ENCODE measurements at regions not wholly inside any gene's neighbourhood (a gene's known extent, or its start where the extent isn't known, plus 50 kb on each side); places are given as distances from the start of the nearest gene placed in this dataset.
"Not testable (repeated sequence)": the region's sequence is repeated elsewhere in the genome, so short reads cannot be mapped to it uniquely, and the experiment has no call there.

- Histone ChIP-seq H4K20me1 (ENCODE audit: control insufficient read depth, extremely low read depth, insufficient read depth, low read length) (no peaks in the 10 kb centered on the region), H3K9me3 (ENCODE audit: control insufficient read depth, low read depth, low read length) (no peaks in the 10 kb centered on the region), H3K27me3 (ENCODE audit: control insufficient read depth, extremely low read depth, insufficient read depth, low read length) (no peaks in the 10 kb centered on the region), H3K79me2 (ENCODE audit: control insufficient read depth, insufficient read depth, low read length) (no peaks in the 10 kb centered on the region), H3K9me1 (ENCODE audit: control insufficient read depth, extremely low read depth, insufficient read depth, low read length) (no peaks in the 10 kb centered on the region), H3K4me3 (ENCODE audit: control insufficient read depth in 2 of 3, extremely low read depth in 1 of 3, insufficient read depth in 2 of 3, low read depth in 1 of 3, low read length in 3 of 3) (no peak overlapping the region), H3K9ac (ENCODE audit: control insufficient read depth, extremely low read depth, insufficient read depth, low read length) (no peak overlapping the region), H3K4me2 (ENCODE audit: control insufficient read depth, extremely low read depth, insufficient read depth, low read depth, low read length) (no peak overlapping the region), H3K36me3 (ENCODE audit: control insufficient read depth in 2 of 2, extremely low read depth in 1 of 2, insufficient read depth in 2 of 2, low read length in 2 of 2) (peaks cover 2 to 4% of the 10 kb centered on the region in 2 experiments), H2AFZ (ENCODE audit: control insufficient read depth, low read length) (no peak overlapping the region), H3K4me1 (ENCODE audit: control insufficient read depth, extremely low read depth, insufficient read depth, low read length) (peaks cover 11% of the 10 kb centered on the region), H3K27ac (ENCODE audit: control insufficient read depth, insufficient read depth, low read length) (no peak overlapping the region)
- FAIRE-seq (no peak), DNase-seq (ENCODE audit: low read depth, low spot score) (no peak)
- TF ChIP-seq CTCF (optimal IDR thresholded peaks at IDR 0.05 in 1 of 3, IDR thresholded peaks at IDR 0.05 in 1 of 3, conservative IDR thresholded peaks at IDR 0.05 in 1 of 3; ENCODE audit: extremely low read depth in 1 of 3, insufficient read depth in 2 of 3, low read length in 3 of 3), result no peak
- no peak for TF ChIP-seq EZH2 (IDR thresholded peaks at IDR 0.05; ENCODE audit: low read length)
- dilution Hi-C loops (cut with MboI; ENCODE audit: extremely low pct_ligation_motif_present, low sequenced_read_pairs), result no loop called here
Observed at GRCh38 chr21:36265431-36265830, 54.6 kb upstream of the MORC3 start.

DNA sequence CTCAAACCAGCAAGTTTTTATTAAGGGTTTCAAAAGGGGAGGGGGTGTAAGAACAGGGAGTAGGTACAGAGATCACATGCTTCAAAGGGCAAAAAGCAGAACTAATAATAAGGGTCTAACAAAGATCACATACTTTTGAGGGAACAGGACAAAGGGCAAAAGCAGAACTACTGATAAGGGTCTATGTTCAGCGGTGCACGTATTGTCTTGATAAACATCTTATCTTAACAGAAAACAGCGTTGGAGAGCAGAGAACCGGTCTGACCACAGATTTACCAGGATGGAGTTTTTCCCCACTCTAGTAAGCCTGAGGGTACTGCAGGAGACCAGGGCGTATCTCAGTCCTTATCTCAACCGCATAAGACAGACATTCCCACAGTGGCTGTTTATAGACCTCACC lies 52.2 kb upstream of the MORC3 start:
- H3K27me3 ChIP-seq (ENCODE audit: control insufficient read depth, extremely low read depth, insufficient read depth, low read length); H2AFZ ChIP-seq (ENCODE audit: control insufficient read depth, low read length); H3K79me2 ChIP-seq (ENCODE audit: control insufficient read depth, insufficient read depth, low read length); H3K4me3 ChIP-seq (ENCODE audit: control insufficient read depth in 2 of 3, extremely low read depth in 1 of 3, insufficient read depth in 2 of 3, low read depth in 1 of 3, low read length in 3 of 3); H3K36me3 ChIP-seq (ENCODE audit: control insufficient read depth in 2 of 2, extremely low read depth in 1 of 2, insufficient read depth in 2 of 2, low read length in 2 of 2); H3K4me2 ChIP-seq (ENCODE audit: control insufficient read depth, extremely low read depth, insufficient read depth, low read depth, low read length); H3K9ac ChIP-seq (ENCODE audit: control insufficient read depth, extremely low read depth, insufficient read depth, low read length); H3K9me3 ChIP-seq (ENCODE audit: control insufficient read depth, low read depth, low read length); DNase-seq (ENCODE audit: low read depth, low spot score); FAIRE-seq; H4K20me1 ChIP-seq (ENCODE audit: control insufficient read depth, extremely low read depth, insufficient read depth, low read length); H3K9me1 ChIP-seq (ENCODE audit: control insufficient read depth, extremely low read depth, insufficient read depth, low read length); dilution Hi-C loops (cut with MboI; ENCODE audit: extremely low pct_ligation_motif_present, low sequenced_read_pairs); H3K27ac ChIP-seq (ENCODE audit: control insufficient read depth, insufficient read depth, low read length): not testable (repeated sequence)
- H3K4me1 ChIP-seq (ENCODE audit: control insufficient read depth, extremely low read depth, insufficient read depth, low read length), result peaks cover 11% of the 10 kb centered on the region

DNA sequence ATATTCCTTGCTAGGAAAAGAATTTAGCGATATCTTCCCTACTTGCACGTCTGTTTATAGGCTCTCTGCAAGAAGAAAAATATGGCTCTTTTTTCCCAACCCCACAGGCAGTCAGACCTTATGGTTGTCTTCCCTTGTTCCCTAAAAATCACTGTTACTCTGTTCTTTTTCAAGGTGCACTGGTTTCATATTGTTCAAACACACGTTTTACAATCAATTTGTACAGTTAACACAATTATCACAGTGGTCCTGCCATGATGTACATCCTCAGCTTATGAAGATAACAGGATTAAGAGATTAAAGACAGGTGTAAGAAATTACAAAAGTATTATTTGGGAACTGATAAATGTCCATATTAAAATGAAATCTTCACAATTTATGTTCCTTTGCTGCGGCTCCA lies 51.7 kb upstream of the MORC3 start:
- dilution Hi-C loops (cut with MboI; ENCODE audit: extremely low pct_ligation_motif_present, low sequenced_read_pairs); H3K4me2 ChIP-seq (ENCODE audit: control insufficient read depth, extremely low read depth, insufficient read depth, low read depth, low read length); DNase-seq (ENCODE audit: low read depth, low spot score): not testable (repeated sequence)

More for the DNA sequence above, 51.7 kb upstream of the MORC3 start:
- not testable (repeated sequence) for H3K9me3 ChIP-seq (ENCODE audit: control insufficient read depth, low read depth, low read length); H4K20me1 ChIP-seq (ENCODE audit: control insufficient read depth, extremely low read depth, insufficient read depth, low read length); H2AFZ ChIP-seq (ENCODE audit: control insufficient read depth, low read length); H3K9ac ChIP-seq (ENCODE audit: control insufficient read depth, extremely low read depth, insufficient read depth, low read length); H3K27ac ChIP-seq (ENCODE audit: control insufficient read depth, insufficient read depth, low read length); H3K36me3 ChIP-seq (ENCODE audit: control insufficient read depth in 2 of 2, extremely low read depth in 1 of 2, insufficient read depth in 2 of 2, low read length in 2 of 2); H3K79me2 ChIP-seq (ENCODE audit: control insufficient read depth, insufficient read depth, low read length); H3K9me1 ChIP-seq (ENCODE audit: control insufficient read depth, extremely low read depth, insufficient read depth, low read length); H3K27me3 ChIP-seq (ENCODE audit: control insufficient read depth, extremely low read depth, insufficient read depth, low read length); H3K4me3 ChIP-seq (ENCODE audit: control insufficient read depth in 2 of 3, extremely low read depth in 1 of 3, insufficient read depth in 2 of 3, low read depth in 1 of 3, low read length in 3 of 3); FAIRE-seq
- peaks cover 11% of the 10 kb centered on the region for H3K4me1 ChIP-seq (ENCODE audit: control insufficient read depth, extremely low read depth, insufficient read depth, low read length)

Measured in keratinocyte (primary cell).